Neural progenitor cell (in vitro differentiated cells): ENCODE measurements at regions not wholly inside any gene's neighbourhood (a gene's known extent, or its start where the extent isn't known, plus 50 kb on each side); places are given as distances from the start of the nearest gene placed in this dataset.

Source experiments
- DNase-seq: peaks from one replicate; pipeline ENCODE4 v3.0.0-alpha.2; 2016; ENCODE audit warnings: low spot score
- H2AFZ ChIP-seq: fragments of 200-600 bp; sonication (generic); replicated peaks from 2 replicates; pipeline ENCODE4 v1.6.1; 2016; ENCODE audit warnings: antibody characterized with exemption
- H3F3A ChIP-seq: fragments of 200-600 bp; sonication (generic); 2 replicates; pipeline ENCODE4 v1.6.1; 2016; ENCODE audit warnings: antibody characterized with exemption, low read depth
- H3K27ac ChIP-seq: fragments of 200-600 bp; sonication (generic); 2 replicates; pipeline ENCODE4 v1.5.1; 2016; ENCODE audit warnings: mild to moderate bottlenecking
- H3K27me3 ChIP-seq: fragments of 200-600 bp; sonication (generic); 2 replicates; pipeline ENCODE4 v1.6.1; 2016; ENCODE audit warnings: mild to moderate bottlenecking, moderate library complexity
- H3K36me3 ChIP-seq: fragments of 200-600 bp; sonication (generic); 2 replicates; pipeline ENCODE4 v1.5.1; 2016
- H3K4me1 ChIP-seq: fragments of 200-600 bp; sonication (generic); 2 replicates; pipeline ENCODE4 v1.6.1; 2016; ENCODE audit warnings: mixed run types
- H3K4me2 ChIP-seq: fragments of 200-600 bp; sonication (generic); 2 replicates; pipeline ENCODE4 v1.6.1; 2016
- H3K4me3 ChIP-seq: fragments of 200-600 bp; sonication (generic); 2 replicates; pipeline ENCODE4 v1.5.1; 2016
- H3K79me2 ChIP-seq: fragments of 200-600 bp; sonication (generic); 2 replicates; pipeline ENCODE4 v1.6.1; 2016; ENCODE audit warnings: low read depth
- H3K9ac ChIP-seq: fragments of 200-600 bp; sonication (generic); 2 replicates; pipeline ENCODE4 v1.6.1; 2016
- H3K9me3 ChIP-seq: fragments of 200-600 bp; sonication (generic); 2 replicates; pipeline ENCODE4 v1.5.1; 2016; ENCODE audit warnings: low read depth
- H4K20me1 ChIP-seq: fragments of 200-600 bp; sonication (generic); 2 replicates; pipeline ENCODE4 v1.6.1; 2016; ENCODE audit warnings: low read depth
- H3K27ac Mint-ChIP-seq: 3 replicates; pipeline ENCODE4 v1.8.0; 2021; ENCODE audit warnings: mixed read lengths
- H3K27me3 Mint-ChIP-seq: 2 replicates; pipeline ENCODE4 v1.8.0; 2022; ENCODE audit warnings: low read depth, mild to moderate bottlenecking, inconsistent platforms, moderate library complexity, mixed read lengths; ENCODE audit not compliant: insufficient read depth
- H3K36me3 Mint-ChIP-seq: 3 replicates; pipeline ENCODE4 v1.8.0; 2021; ENCODE audit warnings: mixed read lengths
- H3K4me1 Mint-ChIP-seq: 3 replicates; pipeline ENCODE4 v1.8.0; 2021; ENCODE audit warnings: mixed read lengths
- H3K4me3 Mint-ChIP-seq: 3 replicates; pipeline ENCODE4 v1.8.0; 2021; ENCODE audit warnings: mild to moderate bottlenecking, moderate library complexity, mixed read lengths
- H3K9me3 Mint-ChIP-seq: 3 replicates; pipeline ENCODE4 v1.8.0; 2020; ENCODE audit warnings: mixed read lengths
- EZH2 ChIP-seq: fragments of 200-600 bp; sonication (generic); IDR thresholded peaks from 2 replicates; pipeline ENCODE4 v1.6.1; 2017; ENCODE audit warnings: antibody characterized with exemption, mild to moderate bottlenecking, moderate library complexity
- EZH2phosphoT487 ChIP-seq: fragments of 200-600 bp; sonication (generic); IDR thresholded peaks from 2 replicates; pipeline ENCODE4 v1.6.1; 2017; ENCODE audit warnings: antibody characterized with exemption
- TF ChIP-seq, protein P1 (sequence below): fragments of 200-600 bp; sonication (generic); IDR thresholded peaks from 2 replicates; pipeline ENCODE4 v1.5.1; 2017; ENCODE audit warnings: antibody characterized with exemption, mild to moderate bottlenecking

GRCh38 chr13:57932061-57932460 is 300.5 kb downstream of the PCDH17 start:
- H2AFZ ChIP-seq, result no peak overlapping the region
- no peaks in the 10 kb centered on the region for H3K27me3 ChIP-seq
- no peak overlapping the region for H3K4me2 ChIP-seq
- H3F3A ChIP-seq, result no peaks in the 10 kb centered on the region
- no peak overlapping the region for H3K27ac ChIP-seq
- no peaks in the 10 kb centered on the region for H3K79me2 ChIP-seq
- no peaks in the 10 kb centered on the region for H3K4me1 Mint-ChIP-seq
- no peak overlapping the region for H3K9ac ChIP-seq
- H3K36me3 ChIP-seq, result no peaks in the 10 kb centered on the region
- H3K9me3 Mint-ChIP-seq, result no peaks in the 10 kb centered on the region
- H3K36me3 Mint-ChIP-seq, result no peaks in the 10 kb centered on the region
- no peak overlapping the region for H3K27ac Mint-ChIP-seq
- no peak for TF ChIP-seq EZH2phosphoT487
- TF ChIP-seq, protein P1, sequence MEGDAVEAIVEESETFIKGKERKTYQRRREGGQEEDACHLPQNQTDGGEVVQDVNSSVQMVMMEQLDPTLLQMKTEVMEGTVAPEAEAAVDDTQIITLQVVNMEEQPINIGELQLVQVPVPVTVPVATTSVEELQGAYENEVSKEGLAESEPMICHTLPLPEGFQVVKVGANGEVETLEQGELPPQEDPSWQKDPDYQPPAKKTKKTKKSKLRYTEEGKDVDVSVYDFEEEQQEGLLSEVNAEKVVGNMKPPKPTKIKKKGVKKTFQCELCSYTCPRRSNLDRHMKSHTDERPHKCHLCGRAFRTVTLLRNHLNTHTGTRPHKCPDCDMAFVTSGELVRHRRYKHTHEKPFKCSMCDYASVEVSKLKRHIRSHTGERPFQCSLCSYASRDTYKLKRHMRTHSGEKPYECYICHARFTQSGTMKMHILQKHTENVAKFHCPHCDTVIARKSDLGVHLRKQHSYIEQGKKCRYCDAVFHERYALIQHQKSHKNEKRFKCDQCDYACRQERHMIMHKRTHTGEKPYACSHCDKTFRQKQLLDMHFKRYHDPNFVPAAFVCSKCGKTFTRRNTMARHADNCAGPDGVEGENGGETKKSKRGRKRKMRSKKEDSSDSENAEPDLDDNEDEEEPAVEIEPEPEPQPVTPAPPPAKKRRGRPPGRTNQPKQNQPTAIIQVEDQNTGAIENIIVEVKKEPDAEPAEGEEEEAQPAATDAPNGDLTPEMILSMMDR, result no peak
- TF ChIP-seq EZH2, result no peak
- H4K20me1 ChIP-seq, result no peaks in the 10 kb centered on the region
- no peaks in the 10 kb centered on the region for H3K9me3 ChIP-seq
- no peak overlapping the region for H3K4me3 ChIP-seq
- no peaks in the 10 kb centered on the region for H3K4me1 ChIP-seq
- no peak overlapping the region for H3K4me3 Mint-ChIP-seq
- DNase-seq, result no peak
- H3K27me3 Mint-ChIP-seq, result no peaks in the 10 kb centered on the region

- no peak for TF ChIP-seq EZH2
- TF ChIP-seq, protein P1, result no peak
- TF ChIP-seq EZH2phosphoT487, result no peak
- H3K27ac Mint-ChIP-seq, result no peak overlapping the region
- H3K4me2 ChIP-seq, result no peak overlapping the region
- no peaks in the 10 kb centered on the region for H3K27me3 ChIP-seq
- no peaks in the 10 kb centered on the region for H3K4me1 ChIP-seq
- no peak overlapping the region for H3K4me3 Mint-ChIP-seq
- no peaks in the 10 kb centered on the region for H3K27me3 Mint-ChIP-seq
- H3K79me2 ChIP-seq, result no peaks in the 10 kb centered on the region
- no peaks in the 10 kb centered on the region for H3K9me3 ChIP-seq
- H3K27ac ChIP-seq, result no peak overlapping the region
- no peak overlapping the region for H3K4me3 ChIP-seq
- no peaks in the 10 kb centered on the region for H3K4me1 Mint-ChIP-seq
- no peaks in the 10 kb centered on the region for H3F3A ChIP-seq
- H3K9me3 Mint-ChIP-seq, result no peaks in the 10 kb centered on the region
- no peak overlapping the region for H2AFZ ChIP-seq
- no peaks in the 10 kb centered on the region for H3K36me3 ChIP-seq
- H3K36me3 Mint-ChIP-seq, result no peaks in the 10 kb centered on the region
- no peak overlapping the region for H3K9ac ChIP-seq
- DNase-seq, result no peak
- H4K20me1 ChIP-seq, result no peaks in the 10 kb centered on the region
Observed at GRCh38 chr13:57933606-57934005, 302.1 kb downstream of the PCDH17 start.

DNA sequence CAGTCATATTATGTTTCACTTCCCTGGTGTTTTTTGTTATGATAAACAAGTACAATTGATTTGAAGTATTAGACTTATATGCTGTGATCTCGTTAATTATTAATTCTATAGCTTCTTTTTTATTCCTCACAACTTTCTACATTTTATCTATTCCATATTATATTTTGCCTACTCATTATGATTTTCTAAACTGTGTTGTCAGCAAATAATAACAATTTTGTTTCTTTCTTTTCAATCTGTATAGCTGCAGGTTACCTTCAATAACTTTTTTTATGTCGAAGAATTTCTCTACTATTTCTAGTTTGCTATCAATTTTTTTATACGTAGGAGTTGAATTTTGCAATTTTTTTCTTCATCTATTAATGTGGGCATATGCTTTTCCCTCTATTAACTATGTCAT is 304.4 kb downstream of the PCDH17 start:
- Mint-ChIP-seq H3K4me1 (no peaks in the 10 kb centered on the region), H3K4me3 (no peak overlapping the region), H3K9me3 (no peaks in the 10 kb centered on the region), H3K27ac (no peak overlapping the region), H3K27me3 (no peaks in the 10 kb centered on the region), H3K36me3 (no peaks in the 10 kb centered on the region)
- no peak overlapping the region for H2AFZ ChIP-seq
- H3K27ac ChIP-seq, result no peak overlapping the region
- H3K4me1 ChIP-seq, result no peaks in the 10 kb centered on the region
- DNase-seq, result no peak
- H3K36me3 ChIP-seq, result no peaks in the 10 kb centered on the region
- H3K9ac ChIP-seq, result no peak overlapping the region
- no peaks in the 10 kb centered on the region for H3K27me3 ChIP-seq
- no peaks in the 10 kb centered on the region for H4K20me1 ChIP-seq
- H3K4me3 ChIP-seq, result no peak overlapping the region
- TF ChIP-seq EZH2phosphoT487 (no peak), EZH2 (no peak)
- TF ChIP-seq, protein P1, result no peak
- H3F3A ChIP-seq, result no peaks in the 10 kb centered on the region
- H3K79me2 ChIP-seq, result no peaks in the 10 kb centered on the region
- H3K4me2 ChIP-seq, result no peak overlapping the region
- H3K9me3 ChIP-seq, result no peaks in the 10 kb centered on the region

GRCh38 chr13:57946361-57946760 is 314.8 kb downstream of the PCDH17 start:
- H3K79me2 ChIP-seq, result no peaks in the 10 kb centered on the region
- TF ChIP-seq EZH2phosphoT487 (no peak), EZH2 (no peak)
- TF ChIP-seq, protein P1, result no peak
- no peak overlapping the region for H3K9ac ChIP-seq
- H3K27ac Mint-ChIP-seq, result no peak overlapping the region
- no peaks in the 10 kb centered on the region for H3K36me3 Mint-ChIP-seq
- H3K4me3 Mint-ChIP-seq, result no peak overlapping the region
- H3K4me1 ChIP-seq, result peaks cover 7% of the 10 kb centered on the region
- H3K27ac ChIP-seq, result no peak overlapping the region
- H3K27me3 Mint-ChIP-seq, result no peaks in the 10 kb centered on the region
- H3K4me1 Mint-ChIP-seq, result no peaks in the 10 kb centered on the region
- H3K27me3 ChIP-seq, result no peaks in the 10 kb centered on the region
- H3K4me3 ChIP-seq, result no peak overlapping the region
- no peaks in the 10 kb centered on the region for H3K36me3 ChIP-seq
- H4K20me1 ChIP-seq, result no peaks in the 10 kb centered on the region
- peak overlapping the region; percentile 59 for H2AFZ ChIP-seq
- no peak overlapping the region for H3K4me2 ChIP-seq
- H3K9me3 Mint-ChIP-seq, result peaks cover 8% of the 10 kb centered on the region
- no peak for DNase-seq
- no peaks in the 10 kb centered on the region for H3F3A ChIP-seq
- H3K9me3 ChIP-seq, result no peaks in the 10 kb centered on the region
